ENCODE measurements at regions not wholly inside any gene's neighbourhood (a gene's known extent, or its start where the extent isn't known, plus 50 kb on each side); places are given as distances from the start of the nearest gene placed in this dataset.

DNA sequence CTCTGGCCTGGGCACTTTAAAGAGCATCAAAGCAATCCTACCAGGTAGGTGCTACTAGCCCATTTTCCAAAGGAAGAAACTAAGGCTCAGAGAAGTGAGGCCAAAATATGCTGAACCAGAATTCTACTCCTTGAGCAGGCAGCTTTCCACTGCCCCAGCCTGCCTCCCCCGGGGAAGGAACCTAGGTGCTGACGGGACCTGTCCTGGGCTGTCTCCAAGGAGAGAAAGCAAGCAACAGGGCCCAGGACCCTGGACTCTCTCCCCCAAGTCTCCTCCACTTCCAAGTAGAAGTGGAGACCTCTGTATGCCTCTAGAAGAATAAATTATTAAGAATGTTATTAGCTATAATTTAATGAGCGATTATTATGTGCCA lies 159.5 kb downstream of the MRPL14 start:
- Histone ChIP-seq H3K27me3 (ENCODE audit: control insufficient read depth, insufficient read depth, low read length) (no peaks in the 10 kb centered on the region), H3K36me3 (ENCODE audit: control insufficient read depth, insufficient read depth, low read length) (no peaks in the 10 kb centered on the region), H3K4me3 (ENCODE audit: low read depth, low read length) (no peak overlapping the region)
- TF ChIP-seq, protein P1, sequence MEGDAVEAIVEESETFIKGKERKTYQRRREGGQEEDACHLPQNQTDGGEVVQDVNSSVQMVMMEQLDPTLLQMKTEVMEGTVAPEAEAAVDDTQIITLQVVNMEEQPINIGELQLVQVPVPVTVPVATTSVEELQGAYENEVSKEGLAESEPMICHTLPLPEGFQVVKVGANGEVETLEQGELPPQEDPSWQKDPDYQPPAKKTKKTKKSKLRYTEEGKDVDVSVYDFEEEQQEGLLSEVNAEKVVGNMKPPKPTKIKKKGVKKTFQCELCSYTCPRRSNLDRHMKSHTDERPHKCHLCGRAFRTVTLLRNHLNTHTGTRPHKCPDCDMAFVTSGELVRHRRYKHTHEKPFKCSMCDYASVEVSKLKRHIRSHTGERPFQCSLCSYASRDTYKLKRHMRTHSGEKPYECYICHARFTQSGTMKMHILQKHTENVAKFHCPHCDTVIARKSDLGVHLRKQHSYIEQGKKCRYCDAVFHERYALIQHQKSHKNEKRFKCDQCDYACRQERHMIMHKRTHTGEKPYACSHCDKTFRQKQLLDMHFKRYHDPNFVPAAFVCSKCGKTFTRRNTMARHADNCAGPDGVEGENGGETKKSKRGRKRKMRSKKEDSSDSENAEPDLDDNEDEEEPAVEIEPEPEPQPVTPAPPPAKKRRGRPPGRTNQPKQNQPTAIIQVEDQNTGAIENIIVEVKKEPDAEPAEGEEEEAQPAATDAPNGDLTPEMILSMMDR (IDR thresholded peaks at IDR 0.05; ENCODE audit: insufficient read depth, low read length, poor library complexity, severe bottlenecking) = no peak
- no peak for DNase-seq (ENCODE audit: low read depth)

DNA sequence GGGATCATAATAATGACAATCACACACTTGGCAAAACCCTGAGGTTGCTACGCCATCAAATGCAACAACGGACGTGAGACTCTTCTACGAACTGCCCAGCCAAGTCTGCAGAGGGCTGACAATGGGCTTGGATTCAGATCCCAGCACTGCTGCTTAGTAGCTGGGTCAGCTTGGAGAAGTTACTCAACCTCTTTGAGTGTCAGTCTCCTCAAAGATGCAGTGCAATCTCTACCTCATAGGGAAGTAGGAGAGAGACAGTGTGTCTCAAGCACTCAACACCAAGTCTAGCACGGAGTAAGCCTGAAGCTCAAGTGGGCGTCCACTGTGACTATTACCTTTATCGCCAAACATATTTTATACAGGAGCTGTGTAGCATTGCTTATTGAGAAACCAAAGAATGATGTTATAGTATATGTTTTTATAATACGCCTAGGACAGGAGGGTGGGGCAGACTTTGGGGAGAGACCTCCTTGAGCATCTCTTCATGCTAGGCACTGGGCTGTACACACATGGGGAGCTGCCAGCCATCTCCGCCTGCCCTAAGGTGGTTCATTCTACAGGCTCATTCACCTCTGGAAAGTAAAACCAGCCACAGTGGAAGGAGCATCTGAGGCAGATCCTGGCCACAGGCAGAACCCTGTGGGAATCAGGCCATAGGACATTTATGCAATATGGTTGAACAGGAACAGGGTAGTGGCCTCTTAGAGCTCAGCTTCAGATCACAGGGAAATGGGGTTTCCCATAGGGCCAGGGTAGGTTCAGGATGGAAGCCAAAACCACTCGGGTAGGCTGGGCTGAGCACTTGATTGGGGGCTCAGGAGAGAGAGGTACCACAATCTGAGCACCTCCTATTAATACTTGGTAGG lies 160.2 kb downstream of the MRPL14 start:
- DNase-seq (ENCODE audit: low read depth) = no peak
- H3K36me3 ChIP-seq (ENCODE audit: control insufficient read depth, insufficient read depth, low read length) = no peaks in the 10 kb centered on the region
- H3K4me3 ChIP-seq (ENCODE audit: low read depth, low read length) = no peak overlapping the region
- H3K27me3 ChIP-seq (ENCODE audit: control insufficient read depth, insufficient read depth, low read length) = no peaks in the 10 kb centered on the region
- TF ChIP-seq, protein P1 (IDR thresholded peaks at IDR 0.05; ENCODE audit: insufficient read depth, low read length, poor library complexity, severe bottlenecking) = no peak

DNA sequence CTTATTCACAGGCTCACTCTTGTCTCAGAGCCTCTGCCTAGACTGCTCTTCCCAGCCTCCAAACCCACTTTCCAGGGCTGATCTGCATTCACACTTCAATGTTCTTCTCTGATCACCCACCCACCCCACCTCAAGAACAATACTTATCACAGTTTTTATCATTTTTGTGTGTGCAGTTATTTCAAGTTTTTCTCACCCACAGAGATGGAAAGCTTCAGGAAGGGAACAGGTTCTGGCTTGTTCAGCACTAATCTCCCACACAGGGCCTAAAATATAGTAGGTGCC lies 160.9 kb downstream of the MRPL14 start:
- H3K36me3 ChIP-seq (ENCODE audit: control insufficient read depth, insufficient read depth, low read length) = no peaks in the 10 kb centered on the region
- TF ChIP-seq, protein P1 (IDR thresholded peaks at IDR 0.05; ENCODE audit: insufficient read depth, low read length, poor library complexity, severe bottlenecking) = no peak
- no peak for DNase-seq (ENCODE audit: low read depth)
- H3K27me3 ChIP-seq (ENCODE audit: control insufficient read depth, insufficient read depth, low read length) = no peaks in the 10 kb centered on the region
- H3K4me3 ChIP-seq (ENCODE audit: low read depth, low read length) = no peak overlapping the region

DNA sequence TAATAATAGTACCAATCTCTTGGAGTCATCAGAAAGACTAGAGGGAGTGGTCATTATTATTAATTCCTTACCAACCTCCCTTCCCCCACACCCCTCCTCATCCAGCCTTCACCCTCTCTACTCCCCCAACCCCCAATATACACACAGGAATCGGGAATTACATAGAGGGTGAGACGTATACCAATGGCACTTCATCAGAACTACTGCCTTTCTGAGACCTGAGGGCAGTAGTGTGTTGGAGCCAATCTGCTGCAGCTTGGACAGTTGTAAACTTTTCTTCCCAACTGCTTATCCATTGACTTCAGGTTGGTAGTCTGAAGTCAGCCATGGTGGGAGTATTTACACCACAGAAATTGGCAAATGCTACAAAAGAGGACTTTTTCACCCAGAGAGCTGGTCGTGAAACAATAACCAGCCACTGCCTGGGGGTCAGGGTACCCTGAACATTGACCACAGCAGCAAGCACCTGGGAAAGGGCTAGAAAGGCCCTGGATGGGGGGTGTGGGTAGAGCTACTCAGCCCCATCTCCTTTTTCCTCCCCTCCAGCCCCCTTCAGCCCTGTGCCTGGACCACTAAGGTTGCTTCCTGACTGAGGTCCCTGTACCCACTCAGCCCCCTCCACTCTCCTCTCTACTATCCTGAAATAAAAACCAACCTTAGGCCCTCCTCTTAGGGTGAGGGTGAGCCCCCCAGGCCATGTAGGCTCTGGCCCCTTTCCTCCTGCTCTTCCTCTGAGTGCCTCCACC lies 161.5 kb downstream of the MRPL14 start:
- TF ChIP-seq, protein P1 (IDR thresholded peaks at IDR 0.05; ENCODE audit: insufficient read depth, low read length, poor library complexity, severe bottlenecking) = no peak
- no peak for DNase-seq (ENCODE audit: low read depth)
- H3K4me3 ChIP-seq (ENCODE audit: low read depth, low read length) = no peak overlapping the region
- no peaks in the 10 kb centered on the region for H3K36me3 ChIP-seq (ENCODE audit: control insufficient read depth, insufficient read depth, low read length)
- H3K27me3 ChIP-seq (ENCODE audit: control insufficient read depth, insufficient read depth, low read length) = no peaks in the 10 kb centered on the region

DNA sequence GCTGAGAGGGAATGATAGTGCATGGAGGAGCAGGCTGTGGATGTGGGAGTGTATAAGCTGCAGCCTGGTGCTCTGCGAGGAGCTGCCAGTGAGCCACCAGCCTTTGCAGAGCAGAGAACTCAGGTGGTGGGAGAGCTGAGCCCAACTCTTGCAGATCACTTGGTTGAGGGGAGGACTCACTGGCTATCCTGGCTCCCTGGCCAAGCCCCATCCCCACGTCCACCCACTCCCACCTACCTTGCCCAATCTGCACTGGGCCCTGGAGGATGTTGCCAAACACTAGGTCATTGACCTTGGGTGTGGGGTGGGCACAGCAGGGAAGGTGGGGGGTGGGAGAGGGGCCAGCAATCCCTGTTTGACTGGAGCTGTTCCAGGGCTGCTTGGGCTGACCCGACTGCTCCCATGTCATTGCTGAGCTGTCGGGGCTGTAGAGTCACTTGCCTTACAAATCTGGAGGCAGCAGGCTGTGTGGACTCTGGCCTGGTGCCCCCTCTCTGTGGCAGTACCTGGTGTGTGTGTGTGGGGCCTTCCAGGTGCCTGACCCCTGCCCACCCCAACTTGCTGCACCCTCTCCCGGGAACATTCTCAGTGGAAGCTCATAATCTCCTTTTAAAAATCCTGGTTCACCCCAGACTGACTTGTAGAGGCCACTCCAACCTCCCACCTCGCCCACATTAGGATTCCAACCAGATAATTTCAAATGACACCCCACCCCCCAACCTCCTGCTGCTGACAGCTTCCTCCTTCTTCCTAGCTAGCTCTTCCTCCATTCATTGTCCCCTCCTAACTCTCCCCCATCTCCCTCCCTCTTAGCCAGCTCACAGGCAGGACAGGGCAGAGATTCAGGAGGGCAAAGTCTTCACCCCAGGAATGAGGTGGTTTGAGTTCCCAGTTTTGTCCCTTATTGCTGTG lies 162.3 kb downstream of the MRPL14 start:
- no peaks in the 10 kb centered on the region for H3K36me3 ChIP-seq (ENCODE audit: control insufficient read depth, insufficient read depth, low read length)
- TF ChIP-seq, protein P1 (IDR thresholded peaks at IDR 0.05; ENCODE audit: insufficient read depth, low read length, poor library complexity, severe bottlenecking) = no peak
- H3K27me3 ChIP-seq (ENCODE audit: control insufficient read depth, insufficient read depth, low read length) = no peaks in the 10 kb centered on the region
- DNase-seq (ENCODE audit: low read depth) = no peak
- H3K4me3 ChIP-seq (ENCODE audit: low read depth, low read length) = no peak overlapping the region
